ENCODE measurements at regions not wholly inside any gene's neighbourhood (a gene's known extent, or its start where the extent isn't known, plus 50 kb on each side); places are given as distances from the start of the nearest gene placed in this dataset.

- no peak for TF ChIP-seq CTCF (conservative IDR thresholded peaks at IDR 0.05; ENCODE audit: low read depth, low read length)
- H3K4me3 ChIP-seq (ENCODE audit: low read depth, low read length) = no peak overlapping the region
- no peak for DNase-seq (ENCODE audit: low read depth)
Measured at GRCh38 chr1:4557949-4558348, 96.5 kb upstream of the AJAP1 start.

DNA sequence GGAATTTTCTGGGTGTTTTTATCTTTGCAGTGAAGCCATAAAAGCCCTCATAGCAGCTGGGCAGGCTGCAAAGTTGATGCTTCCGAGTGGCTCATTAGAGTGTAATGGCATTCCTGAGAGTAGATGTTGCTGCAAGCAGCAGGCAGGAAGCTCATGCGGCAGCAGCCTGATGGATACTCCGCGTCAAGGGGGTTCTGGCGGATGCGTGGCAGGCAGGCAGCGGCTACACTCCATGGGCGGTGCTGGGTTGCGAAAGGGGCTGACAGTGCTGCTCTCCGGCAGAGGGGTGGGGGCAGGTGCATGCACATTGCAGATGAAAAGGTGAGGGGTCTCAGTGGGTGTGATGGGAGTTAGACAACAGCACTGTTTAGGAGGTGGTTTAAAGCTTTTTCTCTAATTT is 93.2 kb upstream of the AJAP1 start:
- no peak for TF ChIP-seq CTCF (conservative IDR thresholded peaks at IDR 0.05; ENCODE audit: low read depth, low read length)
- no peak for DNase-seq (ENCODE audit: low read depth)
- H3K4me3 ChIP-seq (ENCODE audit: low read depth, low read length) = no peak overlapping the region

- TF ChIP-seq CTCF (conservative IDR thresholded peaks at IDR 0.05; ENCODE audit: low read depth, low read length) = no peak
- H3K4me3 ChIP-seq (ENCODE audit: low read depth, low read length) = no peak overlapping the region
- no peak for DNase-seq (ENCODE audit: low read depth)
Measured at GRCh38 chr1:4562321-4562720, 92.1 kb upstream of the AJAP1 start.

DNA sequence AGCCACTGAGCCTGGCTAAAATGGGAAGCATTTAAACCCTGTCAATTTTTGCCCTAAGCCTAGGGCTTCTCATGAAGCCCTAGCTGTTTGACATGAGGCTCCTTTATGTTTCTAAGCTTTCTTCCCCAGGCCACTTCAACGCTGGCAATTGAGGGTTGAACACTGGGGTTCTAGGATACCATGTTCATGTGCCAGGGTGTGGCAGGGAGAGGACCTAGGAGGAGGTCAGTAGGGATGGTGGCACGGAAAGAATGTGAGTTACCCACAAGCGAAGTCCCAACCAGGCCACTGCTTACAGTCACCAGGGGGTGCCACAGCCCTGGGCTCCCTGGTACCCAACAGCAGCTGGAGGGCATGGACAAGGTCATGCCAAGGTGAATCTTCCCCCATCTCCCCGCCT is 90.8 kb upstream of the AJAP1 start:
- TF ChIP-seq CTCF (conservative IDR thresholded peaks at IDR 0.05; ENCODE audit: low read depth, low read length) = no peak

DNA sequence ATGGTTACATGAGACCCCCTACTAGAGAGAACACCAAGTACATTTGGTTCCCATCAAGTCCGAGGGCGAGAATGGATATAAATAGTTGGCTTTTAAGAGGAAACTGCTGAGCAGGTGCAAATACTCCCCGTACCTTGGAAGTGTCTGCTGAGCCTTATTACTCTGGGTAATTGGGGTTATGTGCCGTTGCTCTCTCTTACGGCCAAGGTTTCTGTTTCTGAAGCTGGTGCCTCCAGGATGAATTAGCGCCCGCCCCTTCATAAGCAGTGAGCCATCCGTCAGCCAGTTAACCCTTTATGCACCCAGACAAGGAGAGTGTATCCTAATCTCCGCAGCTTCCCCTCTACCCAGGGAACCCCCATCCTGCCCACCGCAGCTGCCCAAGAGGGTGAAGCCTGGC is 90.4 kb upstream of the AJAP1 start:
- TF ChIP-seq CTCF (conservative IDR thresholded peaks at IDR 0.05; ENCODE audit: low read depth, low read length) = no peak
- DNase-seq (ENCODE audit: low read depth) = no peak
- no peak overlapping the region for H3K4me3 ChIP-seq (ENCODE audit: low read depth, low read length)

More for the DNA sequence above, 90.8 kb upstream of the AJAP1 start:
- no peak for DNase-seq (ENCODE audit: low read depth)
- no peak overlapping the region for H3K4me3 ChIP-seq (ENCODE audit: low read depth, low read length)

DNA sequence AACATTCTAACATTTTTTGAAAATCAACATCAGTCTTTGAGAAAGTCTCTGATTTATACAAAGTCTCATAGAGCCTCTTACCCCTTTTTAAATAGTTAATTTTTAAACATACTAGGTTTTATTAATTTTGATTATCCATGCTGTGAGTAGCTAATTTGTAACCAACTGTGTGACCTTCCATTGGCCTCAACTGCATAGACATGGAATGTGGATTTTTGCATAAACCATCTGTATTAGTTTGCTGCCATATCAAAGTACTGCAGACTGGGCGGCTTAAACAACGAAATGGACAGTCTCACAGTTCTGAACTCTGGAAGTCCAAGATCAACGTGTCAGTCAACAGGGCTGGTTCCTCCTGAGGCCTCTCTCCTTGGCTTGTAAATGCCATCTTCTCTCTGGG is 89.2 kb upstream of the AJAP1 start:
- no peak overlapping the region for H3K4me3 ChIP-seq (ENCODE audit: low read depth, low read length)
- no peak for TF ChIP-seq CTCF (conservative IDR thresholded peaks at IDR 0.05; ENCODE audit: low read depth, low read length)
- DNase-seq (ENCODE audit: low read depth) = no peak

GRCh38 chr1:4565801-4566449 is 88.5 kb upstream of the AJAP1 start:
- DNase-seq (ENCODE audit: low read depth) = no peak
- no peak for TF ChIP-seq CTCF (conservative IDR thresholded peaks at IDR 0.05; ENCODE audit: low read depth, low read length)
- H3K4me3 ChIP-seq (ENCODE audit: low read depth, low read length) = no peak overlapping the region

All from choroid plexus epithelial cell (primary cell).